Activated gamma-delta T cell treated with anti-CD3 and anti-CD28 coated beads, Interleukin-2, amount 50 U/mL, for 16 hours (primary cell): ENCODE measurements at regions not wholly inside any gene's neighbourhood (a gene's known extent, or its start where the extent isn't known, plus 50 kb on each side); places are given as distances from the start of the nearest gene placed in this dataset.

Experiments used
- DNase-seq: peaks from one replicate; pipeline ENCODE4 v3.0.0-alpha.2; 2020; ENCODE audit warnings: low read depth

GRCh38 chr5:2569774-2570542, 181.5 kb downstream of the IRX2 start:
- DNase-seq, result no peak

- no peak for DNase-seq
Measured at GRCh38 chr5:2569176-2569575, 182.3 kb downstream of the IRX2 start.

- no peak for DNase-seq
Measured at GRCh38 chr5:2566284-2566683, 185.2 kb downstream of the IRX2 start.

GRCh38 chr5:2565147-2565546, 186.3 kb downstream of the IRX2 start:
- no peak for DNase-seq

- DNase-seq, result no peak
Measured at GRCh38 chr5:2563046-2563445, 188.4 kb downstream of the IRX2 start.

- DNase-seq, result no peak
Measured at GRCh38 chr5:2562036-2562435, 189.4 kb downstream of the IRX2 start.

- DNase-seq, result no peak
Measured at GRCh38 chr5:2560435-2560834, 191.0 kb downstream of the IRX2 start.

GRCh38 chr5:2557435-2557834, 194.0 kb downstream of the IRX2 start:
- DNase-seq, result no peak

GRCh38 chr5:2556375-2556966, 195.0 kb downstream of the IRX2 start:
- DNase-seq, result no peak

- DNase-seq, result no peak
Measured at GRCh38 chr5:2553611-2554010, 197.9 kb downstream of the IRX2 start.

- DNase-seq, result no peak
Measured at GRCh38 chr5:2550509-2550908, 201.0 kb downstream of the IRX2 start.

- no peak for DNase-seq
Measured at GRCh38 chr5:2549900-2550299, 201.6 kb downstream of the IRX2 start.

- no peak for DNase-seq
Measured at GRCh38 chr5:2549354-2549753, 202.1 kb downstream of the IRX2 start.

- no peak for DNase-seq
Measured at GRCh38 chr5:2546938-2547337, 204.5 kb downstream of the IRX2 start.

- DNase-seq, result no peak
Measured at GRCh38 chr5:2544003-2544402, 207.5 kb downstream of the IRX2 start.

- no peak for DNase-seq
Measured at GRCh38 chr5:2542821-2543220, 208.7 kb downstream of the IRX2 start.

- no peak for DNase-seq
Measured at GRCh38 chr5:2542026-2542425, 209.5 kb downstream of the IRX2 start.

- DNase-seq, result no peak
Measured at GRCh38 chr5:2538169-2538568, 213.3 kb downstream of the IRX2 start.

- DNase-seq, result no peak
Measured at GRCh38 chr5:2537378-2538145, 213.9 kb downstream of the IRX2 start.

- DNase-seq, result no peak
Measured at GRCh38 chr5:2536632-2537377, 214.7 kb downstream of the IRX2 start.

GRCh38 chr5:2534970-2535369, 216.5 kb downstream of the IRX2 start:
- DNase-seq, result no peak

GRCh38 chr5:2534251-2534650, 217.2 kb downstream of the IRX2 start:
- DNase-seq, result no peak
